Stimulated activated CD8-positive, alpha-beta memory T cell treated with anti-CD3 and anti-CD28 coated beads, Interleukin-7, amount 100 ng/mL, for 1 hour (primary cell): ENCODE measurements at regions not wholly inside any gene's neighbourhood (a gene's known extent, or its start where the extent isn't known, plus 50 kb on each side); places are given as distances from the start of the nearest gene placed in this dataset.

Source experiments
- DNase-seq, 2 donors: peaks; one replicate each; pipeline ENCODE4 v3.0.0-alpha.2; 2020; ENCODE audit warnings: low read depth in 2 of 2

DNA sequence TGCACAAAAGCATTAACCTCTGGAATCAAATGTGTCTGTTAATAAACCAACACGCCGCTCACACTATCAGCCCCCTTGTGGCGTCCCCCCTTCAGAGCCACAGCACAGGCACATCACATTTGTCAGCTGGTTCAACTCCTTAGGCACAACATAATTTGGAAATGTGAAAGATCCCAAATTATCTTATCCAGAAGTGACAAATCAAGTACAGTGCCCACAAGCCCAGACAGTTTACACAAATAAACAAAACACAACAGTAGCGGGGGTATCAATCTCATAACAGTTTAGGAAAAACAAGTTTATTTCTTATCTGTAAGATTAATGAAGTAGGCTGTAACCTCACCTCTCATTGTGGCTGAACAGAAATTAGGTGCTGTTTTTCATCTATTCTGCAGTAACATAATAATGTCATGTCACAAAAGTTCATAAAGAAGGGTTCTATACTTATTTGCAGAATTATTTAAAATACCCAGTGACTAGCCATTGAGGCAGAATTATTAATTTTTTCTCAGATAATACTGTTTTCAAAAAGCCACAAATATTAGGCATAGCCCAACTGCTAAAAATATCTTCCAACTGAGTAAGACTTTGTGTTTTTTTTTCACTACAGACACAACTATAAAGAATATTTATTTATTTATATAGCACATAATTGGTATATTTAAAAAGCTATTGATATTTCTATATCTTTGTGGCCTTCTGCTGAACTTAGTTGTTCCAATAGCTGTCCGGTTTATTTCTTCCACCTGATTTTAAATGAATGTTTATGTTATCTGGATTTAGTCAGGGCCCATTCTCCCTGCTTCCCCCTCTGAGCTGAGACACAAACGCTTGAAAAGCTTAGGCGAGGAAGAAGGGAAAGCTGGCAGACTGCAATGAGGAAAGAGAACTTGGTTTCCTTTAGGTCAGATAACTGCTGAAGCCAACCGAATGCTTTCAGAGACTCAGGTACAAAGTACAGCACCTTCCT is 214.7 kb downstream of the QDPR start:
- no peak for DNase-seq

DNA sequence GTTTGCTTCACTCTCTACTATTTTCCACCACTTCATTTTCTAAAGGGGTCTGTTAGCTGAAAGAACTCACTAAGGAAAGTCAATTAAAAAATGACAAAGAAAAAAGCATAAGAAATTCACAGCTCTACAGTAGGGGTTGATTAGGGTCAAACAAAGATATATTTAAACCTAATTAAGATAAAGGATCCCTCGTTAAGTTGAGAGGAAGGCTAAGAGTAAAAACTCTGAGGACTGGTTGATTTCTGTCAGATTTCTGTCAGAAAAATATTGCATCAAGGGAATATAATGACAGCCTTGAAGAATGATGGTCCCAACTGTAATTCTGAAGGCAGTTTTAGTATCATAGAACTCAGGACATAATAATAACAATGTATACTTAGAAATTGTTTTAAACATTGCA is 218.0 kb downstream of the QDPR start:
- no peak for DNase-seq

DNA sequence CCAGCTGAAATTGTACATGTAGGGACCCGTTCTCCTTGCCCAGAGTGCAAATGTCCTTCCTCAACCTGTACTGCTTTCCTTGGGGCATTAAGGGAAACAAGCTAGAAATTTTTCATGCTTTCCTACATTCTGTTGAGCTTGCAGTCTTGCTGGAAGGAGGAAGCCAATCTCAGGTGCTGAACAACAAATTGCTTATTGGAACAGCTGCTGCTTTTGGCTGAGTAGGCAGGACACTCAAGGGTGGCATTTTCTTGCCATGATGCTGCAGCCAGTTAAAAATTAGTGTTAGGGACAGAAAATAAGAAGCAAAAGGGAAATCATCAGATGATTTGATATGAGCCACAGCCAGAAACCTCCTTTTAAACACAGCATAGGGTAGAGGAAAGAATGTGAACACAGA is 223.7 kb downstream of the QDPR start:
- no peak for DNase-seq

DNA sequence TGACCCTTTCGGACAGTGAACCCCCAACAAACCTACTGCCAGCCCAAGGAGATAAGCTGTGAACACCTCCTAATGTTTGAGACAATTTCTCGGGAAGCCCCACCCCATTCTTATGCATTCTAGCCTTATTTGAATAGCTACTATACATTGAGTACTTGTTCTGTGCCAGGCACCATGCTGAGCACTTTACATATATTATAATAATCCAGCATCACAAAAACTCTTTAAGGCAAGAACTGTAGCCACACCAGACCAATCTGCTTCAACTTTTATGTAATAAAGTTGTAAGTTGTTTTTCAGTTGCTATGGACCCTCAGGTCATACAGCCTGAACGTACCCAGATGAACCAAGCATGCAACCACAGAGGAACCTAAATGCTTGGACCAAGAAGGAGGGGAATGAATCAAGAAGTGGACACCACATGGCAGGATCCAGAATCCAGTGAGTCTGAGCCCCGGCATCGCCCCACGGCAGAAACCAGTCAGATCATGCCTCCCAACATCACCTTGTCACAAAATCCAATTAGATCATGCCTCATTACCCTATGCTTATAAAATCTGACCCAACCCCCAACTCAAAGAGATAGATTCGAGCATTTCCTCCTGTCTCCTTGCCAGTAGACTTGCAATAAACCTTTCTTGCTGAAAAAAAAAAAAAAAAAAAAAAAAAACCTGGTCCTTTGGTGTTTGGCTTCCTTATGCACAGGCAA is 225.0 kb downstream of the QDPR start:
- DNase-seq = no peak

DNA sequence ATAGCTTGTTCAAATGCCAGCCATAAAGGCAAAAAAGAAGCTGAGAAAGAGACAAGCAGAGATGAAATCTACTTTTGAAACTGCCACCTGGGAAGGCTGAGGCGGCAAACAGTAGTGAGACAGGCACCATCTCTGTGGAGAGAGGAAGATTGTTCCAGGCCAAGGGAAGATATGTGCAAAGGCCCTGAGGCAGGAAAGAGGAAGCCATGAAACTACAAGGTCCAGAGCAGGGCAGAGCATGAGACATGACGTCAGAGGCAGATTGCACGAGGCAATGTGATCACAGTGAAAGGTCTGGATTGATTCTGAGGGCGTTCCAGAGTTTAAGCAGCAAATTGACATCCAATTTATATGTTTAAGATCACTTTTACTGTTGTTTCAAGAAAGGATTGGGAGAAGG is 226.1 kb downstream of the QDPR start:
- no peak for DNase-seq

DNA sequence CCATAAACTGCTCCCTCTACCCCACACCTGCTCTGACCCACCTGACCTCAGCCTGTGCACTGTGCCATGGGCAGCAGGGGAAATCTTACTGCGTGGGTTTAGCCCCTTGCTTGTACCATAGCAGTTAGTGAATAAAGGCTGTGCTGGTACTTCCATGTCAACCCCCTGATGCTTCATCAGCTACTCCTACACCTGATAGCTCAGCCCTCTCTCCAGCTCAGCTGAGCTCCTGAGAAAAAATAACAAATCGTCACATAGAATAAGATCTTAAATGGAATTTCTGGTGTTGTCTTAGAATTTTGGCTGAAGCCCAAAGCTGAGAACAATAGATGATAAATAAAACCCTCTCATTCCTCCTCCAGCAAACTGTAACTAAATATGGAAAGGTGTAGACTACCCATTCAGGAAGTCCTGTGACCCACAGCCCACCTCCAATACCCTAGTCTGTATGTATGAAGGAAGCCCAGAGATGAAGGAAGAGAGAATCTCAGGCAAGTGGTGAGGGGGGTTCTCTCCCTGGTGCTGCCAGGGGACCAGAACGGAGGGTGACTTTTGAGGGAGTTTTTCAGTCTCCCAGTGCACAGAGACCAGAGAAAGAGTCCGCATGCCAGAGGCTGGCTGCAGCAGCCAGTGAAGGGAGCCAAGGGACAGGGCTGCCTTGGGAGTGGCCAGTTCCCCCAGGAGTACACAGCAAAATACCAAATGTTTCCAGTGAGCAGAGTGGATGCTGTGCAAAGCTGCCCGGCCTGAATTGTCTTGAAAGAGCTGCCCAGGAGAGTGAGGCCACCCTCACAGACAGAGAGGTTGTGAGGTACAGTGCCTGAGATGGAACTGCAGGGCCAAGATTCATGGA is 227.3 kb downstream of the QDPR start:
- DNase-seq = no peak

DNA sequence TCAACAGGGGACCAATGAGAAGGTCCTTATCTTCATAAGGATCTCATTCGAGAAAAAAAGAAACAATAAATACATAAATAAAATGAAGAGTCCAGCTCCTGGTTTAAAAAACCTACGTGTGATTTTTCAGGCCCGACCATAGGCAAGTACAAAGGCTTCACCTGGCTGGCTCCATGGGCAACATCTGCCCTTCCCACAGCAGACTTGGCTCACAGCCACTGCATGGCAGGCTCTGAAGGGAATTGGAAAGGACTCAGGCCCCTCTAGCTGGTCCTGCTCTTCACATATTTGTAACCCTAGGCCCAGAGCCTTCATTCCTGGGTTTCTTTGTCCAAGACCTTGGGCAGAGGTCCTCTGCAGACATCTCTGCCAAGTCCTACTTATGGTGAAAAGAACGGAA is 228.1 kb downstream of the QDPR start:
- DNase-seq = no peak

DNA sequence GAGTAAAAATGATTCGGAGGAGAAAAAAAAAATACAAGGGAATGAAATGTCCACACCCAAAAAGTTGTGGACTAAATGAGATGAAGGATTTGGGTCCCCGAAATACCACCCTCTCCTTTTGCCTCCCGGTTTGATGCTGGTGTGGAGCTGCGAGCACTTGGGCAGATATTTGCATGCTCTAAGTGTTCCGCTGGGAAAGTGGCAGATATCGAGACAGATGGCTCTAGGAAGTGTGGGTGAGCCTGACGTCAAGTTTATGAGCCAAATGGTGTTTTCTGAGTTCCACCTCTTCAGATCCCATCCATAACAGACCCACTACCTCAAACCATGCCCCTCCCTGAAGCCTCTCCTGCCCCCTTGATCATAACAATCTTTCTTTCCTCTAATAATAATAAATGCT is 228.6 kb downstream of the QDPR start:
- no peak for DNase-seq

DNA sequence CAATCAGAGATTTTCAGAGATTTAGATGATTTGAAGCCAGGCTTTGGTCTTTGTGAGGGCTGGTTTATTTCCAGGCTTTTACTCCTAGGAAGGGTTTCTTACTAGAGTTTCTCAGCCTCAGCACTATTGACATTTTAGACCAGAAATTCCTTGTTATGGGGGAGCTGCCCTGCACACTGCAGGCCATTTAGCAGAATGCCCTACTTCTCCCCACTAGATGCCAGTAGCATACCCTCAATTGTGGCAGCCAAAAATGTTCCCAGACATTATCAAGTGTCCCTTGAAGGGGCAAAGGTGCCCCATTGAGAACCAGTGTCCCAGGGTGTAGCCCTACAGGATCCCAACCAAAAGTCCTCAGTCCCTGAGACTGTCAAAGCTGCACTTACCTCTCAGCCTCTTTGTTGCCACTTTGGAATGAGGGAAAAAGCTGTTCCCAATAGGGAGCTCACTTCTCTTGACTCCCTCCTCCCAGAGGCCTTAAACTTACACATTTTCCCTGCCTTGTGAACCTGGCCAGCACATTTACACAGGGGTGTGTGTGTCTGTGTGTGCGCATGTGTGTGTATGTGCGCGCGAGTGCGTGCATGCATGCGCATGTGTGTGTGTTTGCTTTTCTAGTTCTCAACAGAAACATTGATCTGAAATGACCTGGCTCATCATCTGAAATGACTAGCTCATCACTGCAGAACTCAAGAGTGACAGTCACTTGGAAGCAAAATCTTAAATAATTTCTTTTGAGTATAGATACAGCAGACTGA is 231.4 kb downstream of the QDPR start:
- no peak for DNase-seq

DNA sequence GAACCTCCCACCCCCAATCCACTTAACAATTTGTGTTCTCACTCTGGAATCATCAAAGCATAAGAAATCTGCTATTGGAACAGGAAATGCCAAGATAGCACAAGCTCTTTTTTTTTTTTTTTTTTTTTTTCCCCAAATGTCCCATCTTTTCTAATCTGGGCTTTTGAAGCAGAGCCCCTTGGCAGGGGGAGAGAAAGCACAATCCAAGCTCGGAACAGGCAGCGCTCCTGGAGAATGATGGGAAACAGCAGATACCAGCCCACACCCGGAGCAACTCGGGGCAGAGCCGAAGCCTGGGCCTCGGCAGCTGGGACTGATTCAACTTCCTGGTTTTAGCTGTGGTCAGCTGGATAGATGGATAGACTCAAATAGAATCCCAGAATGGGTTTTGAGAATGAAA is 235.1 kb downstream of the QDPR start:
- DNase-seq = no peak

DNA sequence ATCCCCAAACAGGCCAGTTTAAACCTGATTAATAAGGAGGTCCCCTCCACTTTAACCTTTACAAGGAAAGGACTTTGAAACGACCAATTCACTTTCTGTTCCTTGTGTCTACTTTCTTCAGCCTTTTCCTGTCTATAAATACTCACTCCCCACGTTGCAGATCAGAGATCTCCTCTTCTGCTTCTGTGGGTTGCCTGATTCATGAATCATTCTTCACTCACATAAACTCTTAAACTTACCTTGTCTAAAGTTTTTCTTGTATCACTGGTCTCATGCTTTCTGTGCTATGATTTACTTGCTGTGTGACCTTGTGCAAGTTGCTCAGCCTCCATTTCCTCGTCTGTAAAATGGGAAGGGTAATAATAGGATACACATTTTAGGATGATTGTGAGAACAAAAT is 236.1 kb downstream of the QDPR start:
- no peak for DNase-seq

DNA sequence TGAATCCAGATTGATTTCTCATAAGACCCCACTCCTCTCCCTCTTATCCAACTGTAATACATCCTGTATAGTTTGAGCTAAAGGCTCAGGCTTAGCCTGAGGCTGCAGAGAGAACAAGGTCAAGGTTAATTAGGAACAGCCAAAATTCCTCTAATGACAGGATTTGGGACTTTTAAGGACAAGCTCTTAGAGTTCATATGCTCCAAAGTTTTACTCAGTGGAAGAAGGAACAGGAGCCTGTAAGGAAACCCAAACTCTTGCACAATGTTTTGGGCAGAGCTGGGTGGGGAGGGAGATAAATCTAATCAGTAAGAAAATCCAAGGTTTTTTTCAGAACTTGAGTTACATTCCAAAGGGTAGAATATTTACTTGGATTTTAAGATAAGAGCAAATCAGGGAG is 238.8 kb downstream of the QDPR start:
- no peak for DNase-seq

DNA sequence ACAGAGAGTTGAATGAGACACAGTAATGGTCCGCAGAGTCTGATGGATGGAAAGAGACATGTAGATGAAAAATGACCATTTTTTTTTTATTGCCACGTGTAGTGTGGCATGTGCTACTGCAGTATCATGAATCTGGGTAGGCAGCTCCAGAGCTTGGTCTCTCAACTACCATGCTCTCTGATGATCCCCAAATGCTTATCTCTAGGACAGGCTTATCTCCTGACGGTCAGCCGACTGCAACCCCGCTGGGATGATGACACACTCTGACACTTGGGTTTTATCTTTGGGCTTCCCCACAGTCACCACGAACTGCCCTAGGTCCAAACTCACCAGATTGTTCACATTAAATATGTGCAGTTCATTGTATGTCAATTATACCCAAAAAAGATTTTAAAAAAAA is 239.7 kb downstream of the QDPR start:
- DNase-seq = no peak

DNA sequence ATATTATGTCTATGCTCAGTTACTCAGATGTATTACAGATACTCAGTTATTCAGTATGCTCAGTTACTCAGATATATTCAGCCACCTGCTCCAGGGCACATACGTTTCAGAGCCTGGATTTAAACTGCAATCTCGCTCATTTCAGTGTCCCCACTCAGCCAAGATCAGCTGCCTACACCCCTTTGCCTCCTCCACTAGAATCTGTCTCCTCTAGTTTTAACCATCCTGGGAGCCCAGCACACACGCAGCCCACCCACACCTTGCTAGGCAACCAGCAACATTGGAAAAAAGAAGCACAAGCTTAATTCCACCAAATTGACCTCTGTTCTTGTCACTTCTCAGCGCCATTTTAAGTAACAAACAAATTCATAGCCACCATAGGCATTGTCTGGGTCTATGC is 246.2 kb downstream of the QDPR start:
- no peak for DNase-seq

DNA sequence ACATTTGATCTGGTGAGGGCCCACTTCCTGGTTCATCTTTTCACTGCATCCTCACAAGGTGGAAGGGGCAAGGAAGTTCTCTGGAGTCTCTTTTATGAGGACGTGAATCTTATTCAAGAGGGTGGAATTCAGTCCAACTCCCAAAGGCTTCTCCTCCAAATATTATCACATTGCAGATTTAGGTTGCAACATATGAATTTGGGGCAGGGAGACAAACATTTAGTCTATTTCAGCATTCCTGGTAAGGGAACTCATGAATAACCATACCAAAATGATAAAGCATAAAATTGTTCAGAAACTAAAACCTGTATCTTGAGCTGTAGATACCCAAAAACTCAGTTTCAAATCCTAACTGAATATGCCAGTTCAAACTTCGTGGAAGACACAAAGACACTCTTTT is 246.8 kb downstream of the QDPR start:
- DNase-seq = no peak

DNA sequence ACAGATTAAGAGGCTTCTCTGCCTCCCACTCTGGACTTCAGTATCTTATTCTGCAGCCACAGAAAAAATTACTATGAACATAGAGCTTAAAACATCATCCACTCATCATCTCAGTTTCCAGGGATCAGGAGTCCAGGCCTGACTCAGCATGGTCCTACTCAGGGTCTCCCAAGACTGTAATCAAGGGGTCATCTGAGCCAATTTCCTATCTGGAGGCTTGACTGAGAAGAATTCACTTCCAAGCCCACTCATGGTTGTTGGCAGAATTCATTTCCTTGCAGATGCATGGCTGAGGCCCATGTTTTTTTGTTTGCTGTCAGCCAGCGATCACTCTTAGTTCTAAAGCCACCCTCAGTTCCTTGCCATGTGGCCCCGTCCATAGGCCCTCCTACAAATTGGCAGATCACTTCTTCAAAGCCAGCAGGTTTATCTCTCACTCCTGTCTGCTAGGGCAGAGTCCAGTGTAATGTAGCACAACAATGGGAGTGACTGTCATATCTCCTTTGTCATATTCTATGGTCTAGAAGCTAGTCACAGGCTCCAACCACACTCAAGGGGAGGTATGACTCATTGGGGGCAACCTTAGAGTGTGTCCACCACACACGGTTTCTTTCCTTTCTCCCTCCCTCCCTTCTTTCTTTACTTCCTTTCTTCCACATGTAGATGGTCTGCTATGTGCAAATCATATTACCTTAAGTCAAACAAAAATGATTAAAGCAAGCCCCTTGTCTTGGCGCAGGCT is 251.6 kb downstream of the QDPR start:
- no peak for DNase-seq

DNA sequence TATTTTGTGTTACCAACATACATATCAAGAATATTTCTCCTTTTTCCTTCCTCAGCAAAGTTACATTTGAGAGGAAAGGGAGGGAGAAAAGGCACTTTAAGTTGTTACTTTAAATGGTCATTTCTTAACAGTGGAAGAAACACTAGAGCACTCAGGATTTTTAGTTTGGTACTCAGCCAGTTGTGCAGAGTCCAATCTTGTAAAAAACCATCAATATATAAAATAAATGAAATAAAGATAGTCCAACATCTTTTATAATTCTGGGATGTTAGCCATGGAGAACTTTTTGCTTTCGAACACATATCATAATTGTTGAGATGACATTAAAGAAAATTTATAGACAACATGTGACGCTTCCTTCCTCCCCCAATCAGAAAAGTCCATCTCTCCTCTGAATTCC is 253.8 kb downstream of the QDPR start:
- no peak for DNase-seq

DNA sequence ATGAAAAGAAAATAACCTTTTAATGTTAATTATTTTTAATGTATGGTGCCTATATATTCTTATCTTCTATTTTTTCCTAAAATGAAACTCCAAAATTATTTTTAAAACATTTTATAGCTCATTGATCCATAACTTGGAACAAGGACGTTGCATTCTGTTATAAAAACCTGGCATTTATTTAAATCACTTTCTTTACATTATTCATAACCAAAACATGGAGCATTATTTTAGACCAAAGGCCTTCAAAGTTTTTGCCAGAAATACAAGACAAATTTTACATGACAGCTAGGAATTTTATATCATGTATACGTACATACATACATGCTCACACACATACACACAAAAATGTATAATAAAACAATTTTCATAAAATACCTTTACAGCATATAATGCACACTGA is 259.8 kb downstream of the QDPR start:
- DNase-seq = no peak

DNA sequence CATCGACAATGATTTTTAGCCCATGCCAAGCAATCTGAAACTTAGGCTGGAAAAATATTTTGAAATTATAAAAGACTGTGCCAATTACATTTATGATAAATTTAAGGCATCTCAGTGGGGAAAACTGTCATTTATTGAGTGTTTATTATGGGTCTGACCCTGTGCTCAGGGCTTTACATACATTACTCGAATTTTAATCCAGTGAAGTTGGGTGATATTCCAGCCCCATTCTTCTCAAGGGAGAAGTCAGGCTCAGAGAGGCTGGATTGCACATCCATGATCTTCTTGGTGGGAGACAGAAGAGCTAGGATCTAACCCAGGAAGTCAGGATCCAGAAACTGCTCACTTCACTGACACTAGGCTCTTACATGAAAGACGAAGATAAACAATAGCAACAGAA is 260.8 kb downstream of the QDPR start:
- no peak for DNase-seq

DNA sequence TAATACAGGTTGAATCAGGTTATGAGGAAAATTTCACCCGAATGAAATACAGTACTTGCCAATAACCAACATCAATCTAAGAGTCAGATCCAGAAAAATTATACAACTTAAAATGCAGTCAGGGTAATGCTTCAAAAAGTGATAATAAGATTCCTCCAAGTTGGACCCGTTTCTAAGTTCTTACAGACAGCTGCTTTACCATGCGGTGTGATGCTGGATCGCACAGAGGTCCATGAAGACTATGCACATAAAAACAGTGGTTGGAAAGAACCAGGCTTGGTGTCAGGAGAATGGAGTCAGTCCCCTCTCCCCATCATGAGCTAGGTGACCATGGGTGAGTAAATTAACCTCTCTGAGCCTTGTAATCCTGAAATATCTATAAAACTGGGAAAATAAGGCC is 261.3 kb downstream of the QDPR start:
- DNase-seq = no peak

DNA sequence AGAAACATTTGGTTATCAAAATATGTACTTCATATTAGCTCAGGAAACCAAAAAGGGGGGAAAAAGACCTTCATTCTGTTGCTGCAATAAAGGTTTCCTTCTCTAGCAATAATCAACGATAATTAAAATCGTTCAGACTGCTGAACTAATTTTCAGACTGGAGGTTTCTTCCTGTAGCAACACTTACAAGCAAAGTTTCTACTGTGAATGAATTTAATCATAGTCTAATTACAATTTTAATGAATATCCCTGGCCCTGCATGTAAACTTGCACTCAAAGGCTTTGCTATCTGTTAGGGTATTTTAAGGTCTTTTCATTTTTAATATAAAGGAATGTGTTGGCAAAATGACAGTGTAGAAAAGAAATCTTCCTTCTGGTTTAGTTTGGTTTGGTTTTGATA is 265.2 kb downstream of the QDPR start:
- no peak for DNase-seq
